NCI-H1417 (cell line): ENCODE measurements at regions not wholly inside any gene's neighbourhood (a gene's known extent, or its start where the extent isn't known, plus 50 kb on each side); places are given as distances from the start of the nearest gene placed in this dataset.
A peak's percentile ranks its signal among the peaks of the same experiment; 100 is the strongest.

Source experiments
- DNase-seq, 3 experiments: peaks; one replicate each; lab custom pipeline; 2025; lab: John Stamatoyannopoulos, UW

GRCh38 chr22:44387486-44387885 lies 74.7 kb upstream of the SHISAL1 start:
- no peak for DNase-seq

DNA sequence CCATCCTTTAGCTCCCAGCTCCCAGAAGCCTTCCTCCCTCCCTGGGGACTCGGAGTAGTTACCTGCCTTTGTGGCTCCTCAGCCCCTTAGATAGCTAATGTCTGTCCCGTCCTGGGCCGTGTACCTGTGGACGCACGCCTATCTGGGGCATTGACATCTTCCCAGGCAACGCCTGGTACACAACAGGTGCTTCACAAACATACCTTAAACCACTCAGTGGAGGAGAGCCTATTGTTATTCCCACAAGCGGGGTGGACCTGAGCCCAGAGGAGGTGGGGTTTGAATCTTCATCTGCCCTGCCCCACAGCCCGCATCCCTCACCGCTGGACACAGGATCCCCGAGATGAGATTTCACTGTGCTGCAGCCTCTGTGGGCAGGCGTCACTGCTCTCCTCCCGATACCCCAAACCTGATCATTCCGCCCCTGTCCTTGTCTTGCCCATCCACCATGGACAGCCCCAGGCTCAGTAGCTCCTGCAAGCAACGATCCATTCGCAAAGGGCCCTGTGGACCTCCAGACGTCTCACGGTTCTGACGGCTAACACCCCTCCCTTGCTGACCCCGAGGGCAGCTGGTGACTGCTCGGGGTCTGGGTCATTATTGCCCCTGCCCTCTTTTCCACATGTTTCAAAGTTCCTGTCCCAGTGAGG lies 73.8 kb upstream of the SHISAL1 start:
- no peak for DNase-seq

- no peak for DNase-seq
Observed at GRCh38 chr22:44385781-44386180, 73.0 kb upstream of the SHISAL1 start.

- no peak for DNase-seq
Observed at GRCh38 chr22:44385296-44385610, 72.5 kb upstream of the SHISAL1 start.

GRCh38 chr22:44384563-44385295 lies 72.0 kb upstream of the SHISAL1 start:
- DNase-seq = no peak

GRCh38 chr22:44383652-44384562 lies 71.2 kb upstream of the SHISAL1 start:
- no peak for DNase-seq

DNA sequence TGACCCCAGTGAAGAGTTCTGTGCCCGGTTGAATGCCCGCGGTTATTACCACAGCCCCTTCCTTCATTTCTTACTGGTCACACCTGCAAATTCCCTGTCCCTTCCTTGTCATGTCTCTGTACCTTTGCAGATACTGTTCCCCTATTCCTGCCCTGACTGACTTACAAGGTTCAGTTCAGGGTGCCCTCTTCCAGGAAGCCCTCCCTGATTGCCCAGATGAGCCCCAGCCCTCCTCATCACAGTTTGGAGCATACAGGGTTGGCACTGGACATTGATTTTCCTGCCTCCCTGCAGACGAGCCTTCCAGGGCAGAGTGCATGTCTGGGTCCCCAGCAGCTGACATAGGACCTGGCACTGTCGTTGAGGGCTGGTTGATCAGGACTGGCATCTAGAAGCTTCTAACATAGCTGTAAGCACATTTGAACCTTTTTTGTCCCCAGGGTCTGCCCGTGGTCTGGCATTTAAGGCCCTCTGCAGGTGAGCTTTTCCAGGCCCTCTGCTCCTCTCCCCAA lies 70.4 kb upstream of the SHISAL1 start:
- no peak for DNase-seq

DNA sequence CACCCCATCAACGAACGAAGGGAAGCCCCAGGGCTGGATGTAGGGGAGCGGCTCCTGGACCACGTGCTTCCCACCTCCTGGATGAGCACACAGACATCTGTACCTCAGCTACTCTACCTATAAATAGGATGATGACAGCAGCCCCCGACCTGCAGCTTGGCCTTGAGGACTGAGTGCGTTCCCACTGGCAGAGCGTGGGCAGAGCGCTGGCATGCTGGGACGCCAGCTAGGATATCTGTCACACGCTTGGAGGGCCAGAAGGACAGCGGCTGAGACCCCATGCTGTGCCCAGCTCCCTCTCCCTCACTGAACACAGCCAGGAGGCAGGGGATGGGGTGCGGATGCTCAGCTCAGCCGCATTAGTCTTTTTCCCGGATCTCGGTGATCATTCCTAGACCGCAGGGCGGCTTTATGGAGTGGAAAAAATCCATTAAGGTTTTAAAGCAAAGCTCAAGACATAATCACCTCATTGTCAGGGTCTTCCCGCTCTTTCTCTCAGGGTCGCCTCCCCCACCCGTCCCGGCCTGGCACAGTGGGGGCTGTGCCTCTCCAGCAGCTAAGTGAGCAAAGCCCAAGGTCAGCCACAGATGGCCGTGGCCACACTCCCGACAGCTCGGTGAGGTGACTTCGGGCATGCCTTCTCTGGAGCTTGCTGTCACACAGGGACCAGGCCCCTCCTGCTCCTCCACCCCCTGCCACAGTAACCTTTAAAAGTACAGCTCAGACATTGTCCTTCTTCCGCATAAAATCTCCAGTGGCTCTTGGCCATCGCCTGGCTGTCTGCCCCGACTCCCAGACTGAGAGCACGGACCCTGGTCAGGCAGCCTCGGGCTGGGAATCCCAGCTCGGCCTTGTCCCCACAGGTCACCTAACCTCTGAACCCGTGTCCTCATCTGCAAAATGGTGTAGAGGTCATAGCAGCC lies 69.6 kb upstream of the SHISAL1 start:
- peak in 2 of 3 experiments; percentile 29 to 57 for DNase-seq

- DNase-seq = no peak
Observed at GRCh38 chr22:44381761-44382115, 69.0 kb upstream of the SHISAL1 start.

- DNase-seq = peak; percentile 22 to 76 (median 48)
Observed at GRCh38 chr22:44380756-44381486, 68.2 kb upstream of the SHISAL1 start.

DNA sequence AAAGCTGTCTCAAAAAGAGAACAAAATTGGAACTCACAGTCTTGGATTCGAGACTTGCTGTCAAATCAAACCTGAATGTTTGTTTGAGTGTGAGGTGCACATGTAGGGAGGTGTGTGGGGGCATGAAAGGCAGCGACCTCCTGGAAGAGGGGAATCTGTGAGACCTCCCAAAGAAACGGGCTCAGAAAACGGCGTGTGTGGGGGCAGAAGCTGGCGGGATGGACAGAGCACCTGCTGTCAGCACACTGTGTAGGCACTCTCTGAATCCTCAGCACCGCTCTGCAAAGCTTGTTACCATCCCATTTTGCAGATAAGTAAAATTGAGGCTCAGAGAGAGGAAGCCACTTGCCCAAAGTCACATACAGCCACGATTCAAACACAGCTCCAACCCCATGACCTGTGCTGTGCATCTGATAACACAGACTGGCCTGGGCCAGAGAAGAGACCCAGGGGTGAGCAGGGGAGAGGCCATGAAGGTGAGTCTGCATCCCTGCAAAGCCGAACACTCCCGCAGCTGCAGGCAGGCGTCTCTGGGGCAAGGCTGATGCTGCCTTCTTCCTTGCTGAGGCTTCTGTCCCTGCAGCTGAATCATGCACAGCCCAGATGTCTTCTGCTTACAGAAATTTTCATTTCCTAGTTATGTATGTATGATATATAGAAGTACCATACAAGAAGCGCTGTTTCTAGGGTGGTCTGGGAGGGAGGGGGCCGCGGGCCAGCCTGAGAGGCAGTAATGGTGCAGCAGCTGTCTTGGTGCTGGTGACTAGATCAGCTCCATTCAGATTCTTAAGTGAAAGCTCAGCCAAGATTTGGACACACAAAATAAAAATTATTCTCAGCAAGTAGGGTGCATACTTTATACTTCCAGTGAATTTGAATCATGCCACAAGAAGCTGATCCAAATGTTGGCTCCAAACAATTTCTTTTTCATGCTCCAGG lies 67.3 kb upstream of the SHISAL1 start:
- peak in 1 of 3 experiments; percentile 9 for DNase-seq

DNA sequence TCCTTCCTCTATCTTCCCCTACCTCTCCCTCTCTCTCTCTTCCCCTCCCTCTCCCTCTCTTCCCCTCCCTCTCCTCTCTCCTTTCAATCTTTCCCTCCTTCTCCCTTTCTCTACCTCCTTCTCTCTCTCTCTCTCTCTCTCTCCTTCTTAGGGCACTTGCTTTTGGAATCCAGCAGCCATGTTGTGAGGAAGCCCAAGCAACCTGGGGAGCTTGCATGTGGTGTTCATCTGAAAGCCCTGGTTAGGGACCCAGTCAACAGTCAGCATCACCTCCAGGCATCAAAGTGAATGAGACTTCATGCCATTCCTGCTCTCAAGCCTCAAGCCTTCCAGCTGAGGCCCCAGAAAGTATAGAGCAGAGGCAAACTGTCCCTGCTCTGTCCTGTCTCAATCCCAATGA lies 65.6 kb upstream of the SHISAL1 start:
- no peak for DNase-seq

DNA sequence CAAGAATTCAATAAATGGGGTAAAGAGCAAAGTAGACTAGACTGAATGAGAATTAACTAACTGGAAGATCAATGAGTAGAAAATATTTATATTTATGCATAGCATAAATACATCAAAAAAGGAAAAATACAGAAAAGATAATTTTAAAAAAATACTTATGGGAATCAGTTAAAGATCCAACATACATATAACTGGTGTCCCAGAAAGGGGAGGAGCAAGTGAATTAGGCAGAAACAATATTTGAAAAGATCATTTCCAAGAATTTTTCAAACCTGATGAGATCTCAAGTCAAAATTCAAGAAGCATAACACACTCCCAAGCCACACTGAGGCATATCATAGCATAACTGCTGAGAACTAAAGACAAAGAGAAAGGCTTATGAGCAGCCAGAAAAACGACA lies 62.7 kb upstream of the SHISAL1 start:
- DNase-seq = no peak

GRCh38 chr22:44373234-44373633 lies 60.5 kb upstream of the SHISAL1 start:
- no peak for DNase-seq

DNA sequence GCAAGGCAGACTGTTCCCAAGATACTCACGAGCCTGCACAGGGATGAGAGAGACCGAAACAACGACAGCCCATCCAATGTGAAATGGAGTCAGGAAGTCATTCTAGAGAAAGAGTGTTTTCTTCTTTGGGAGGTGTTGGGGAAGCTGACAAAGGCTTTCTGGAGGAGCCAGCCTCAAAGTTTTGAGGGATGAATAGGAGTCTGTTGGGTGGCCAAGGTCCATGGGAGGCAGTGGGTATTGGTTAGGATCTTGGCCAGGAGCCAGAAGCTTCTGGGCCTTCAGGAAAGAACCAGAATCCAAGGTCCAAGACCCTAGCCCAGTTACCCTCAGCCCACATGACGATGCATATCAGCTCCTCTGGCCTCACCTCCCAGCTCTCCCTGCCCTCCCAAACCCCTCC lies 59.9 kb upstream of the SHISAL1 start:
- DNase-seq = no peak

GRCh38 chr22:44371741-44372525 lies 59.2 kb upstream of the SHISAL1 start:
- no peak for DNase-seq

DNA sequence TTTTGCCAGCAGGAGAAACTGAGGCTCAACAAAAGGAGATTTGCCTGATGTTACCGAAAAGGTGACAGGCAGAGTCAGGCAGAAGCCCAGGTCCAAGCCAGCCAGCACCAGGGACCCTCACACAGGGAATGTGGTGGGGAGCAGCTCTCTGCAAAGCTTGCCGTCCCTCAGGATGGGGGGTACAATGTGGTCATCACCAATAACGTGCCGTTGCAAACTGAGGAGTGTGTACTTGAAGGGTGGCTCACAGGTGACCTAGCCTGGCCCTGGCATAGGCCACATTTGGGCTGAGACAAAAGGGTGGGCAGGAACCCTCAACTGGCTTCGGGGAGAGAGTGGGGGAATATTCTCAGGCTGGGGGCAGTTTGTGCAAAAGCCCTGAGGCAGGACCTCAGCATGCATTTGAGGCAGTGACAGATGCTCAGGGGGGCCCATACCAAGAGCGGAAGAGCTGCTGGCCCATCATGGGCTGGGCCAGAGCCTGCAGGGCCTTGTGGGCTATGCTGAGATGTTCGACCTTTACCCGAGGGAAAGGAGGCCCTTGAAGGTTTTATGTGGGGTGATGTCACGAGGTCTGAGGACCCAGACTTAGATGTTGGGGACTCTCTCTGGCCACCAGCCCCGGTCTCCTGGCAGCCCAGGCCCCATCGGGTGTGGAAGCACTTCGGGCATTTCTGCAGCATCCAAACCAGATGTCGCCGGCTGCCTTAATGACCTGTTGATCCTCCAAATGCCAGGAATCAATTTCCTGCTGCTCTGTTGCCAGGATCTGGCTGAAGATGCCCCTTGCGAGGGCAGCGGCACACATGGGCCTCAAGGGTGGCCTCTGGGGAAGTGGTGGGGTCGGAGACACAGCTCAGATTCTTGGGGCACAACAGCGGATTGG lies 57.4 kb upstream of the SHISAL1 start:
- no peak for DNase-seq

GRCh38 chr22:44369293-44369661 lies 56.5 kb upstream of the SHISAL1 start:
- DNase-seq = no peak
